Suprapubic skin (tissue), 3 donors: ENCODE measurements at regions not wholly inside any gene's neighbourhood (a gene's known extent, or its start where the extent isn't known, plus 50 kb on each side); places are given as distances from the start of the nearest gene placed in this dataset.

Source experiments
- CTCF ChIP-seq, 2 donors: fragments of 200-600 bp in 1 of 2; fragments of 450-650 bp in 1 of 2; sonication (generic) in 1 of 2; IDR thresholded peaks; one replicate each; pipeline ENCODE4 v1.5.1; 2016 to 2019; ENCODE audit warnings: antibody characterized with exemption in 2 of 2, mild to moderate bottlenecking in 1 of 2, moderate library complexity in 1 of 2
- POLR2AphosphoS5 ChIP-seq, 3 donors: sonication (generic); formaldehyde crosslinking; IDR thresholded peaks; one replicate each; pipeline ENCODE4 v1.6.1; 2017; ENCODE audit warnings: antibody characterized with exemption in 3 of 3

GRCh38 chr3:194830401-194830800 is 144.7 kb downstream of the FAM43A start:
- TF ChIP-seq CTCF (IDR thresholded peaks at IDR 0.05), result no peak
- TF ChIP-seq POLR2AphosphoS5 (IDR thresholded peaks at IDR 0.05), result no peak
